C4-2B (cell line): ENCODE measurements at regions not wholly inside any gene's neighbourhood (a gene's known extent, or its start where the extent isn't known, plus 50 kb on each side); places are given as distances from the start of the nearest gene placed in this dataset.
"Not testable (repeated sequence)": the region's sequence is repeated elsewhere in the genome, so short reads cannot be mapped to it uniquely, and the experiment has no call there.

ENCODE experiments used
- CTCF ChIP-seq: fragments of 450-650 bp; conservative IDR thresholded peaks from 2 replicates; pipeline ENCODE4 v1.5.1; 2017; ENCODE audit warnings: mild to moderate bottlenecking
- ZFX ChIP-seq: fragments of 450-650 bp; IDR thresholded peaks from 2 replicates; pipeline ENCODE4 v1.6.1; 2017

- not testable (repeated sequence) for TF ChIP-seq CTCF, ZFX
Measured at GRCh38 chr17:22356603-22357002, 664.3 kb downstream of the KCNJ18 start.
